ENCODE measurements at regions not wholly inside any gene's neighbourhood (a gene's known extent, or its start where the extent isn't known, plus 50 kb on each side); places are given as distances from the start of the nearest gene placed in this dataset.

- H3K27me3 Mint-ChIP-seq (ENCODE audit: unreplicated experiment), result no peaks in the 10 kb centered on the region
- TF ChIP-seq CTCF (IDR thresholded peaks at IDR 0.05), result no peak
- no peak overlapping the region for H3K27ac Mint-ChIP-seq (ENCODE audit: unreplicated experiment)
- H3K4me3 Mint-ChIP-seq (ENCODE audit: unreplicated experiment), result no peak overlapping the region
- H3K4me1 Mint-ChIP-seq (ENCODE audit: unreplicated experiment), result no peaks in the 10 kb centered on the region
- no peak for DNase-seq (ENCODE audit: extremely low spot score, unreplicated experiment)
- H3K36me3 Mint-ChIP-seq (ENCODE audit: unreplicated experiment), result no peaks in the 10 kb centered on the region
- H3K9me3 Mint-ChIP-seq (ENCODE audit: unreplicated experiment), result peaks cover 34% of the 10 kb centered on the region
Measured at GRCh38 chrX:147679356-147680005, 232.2 kb upstream of the FMR1 start.

- Mint-ChIP-seq H3K27ac (ENCODE audit: unreplicated experiment) (no peak overlapping the region), H3K4me1 (ENCODE audit: unreplicated experiment) (no peaks in the 10 kb centered on the region), H3K4me3 (ENCODE audit: unreplicated experiment) (no peak overlapping the region), H3K27me3 (ENCODE audit: unreplicated experiment) (no peaks in the 10 kb centered on the region), H3K36me3 (ENCODE audit: unreplicated experiment) (no peaks in the 10 kb centered on the region), H3K9me3 (ENCODE audit: unreplicated experiment) (peaks cover 36% of the 10 kb centered on the region)
- no peak for DNase-seq (ENCODE audit: extremely low spot score, unreplicated experiment)
- no peak for TF ChIP-seq CTCF (IDR thresholded peaks at IDR 0.05)
Measured at GRCh38 chrX:147680251-147680650, 231.5 kb upstream of the FMR1 start.

GRCh38 chrX:147693511-147693910 is 218.2 kb upstream of the FMR1 start:
- H3K9me3 Mint-ChIP-seq (ENCODE audit: unreplicated experiment), result peaks cover 49% of the 10 kb centered on the region
- H3K27me3 Mint-ChIP-seq (ENCODE audit: unreplicated experiment), result no peaks in the 10 kb centered on the region
- no peaks in the 10 kb centered on the region for H3K36me3 Mint-ChIP-seq (ENCODE audit: unreplicated experiment)

GRCh38 chrX:147699061-147699460 is 212.7 kb upstream of the FMR1 start:
- Mint-ChIP-seq H3K27me3 (ENCODE audit: unreplicated experiment) (no peaks in the 10 kb centered on the region), H3K4me3 (ENCODE audit: unreplicated experiment) (no peak overlapping the region), H3K9me3 (ENCODE audit: unreplicated experiment) (peaks cover 26% of the 10 kb centered on the region), H3K27ac (ENCODE audit: unreplicated experiment) (no peak overlapping the region), H3K36me3 (ENCODE audit: unreplicated experiment) (no peaks in the 10 kb centered on the region), H3K4me1 (ENCODE audit: unreplicated experiment) (no peaks in the 10 kb centered on the region)
- no peak for TF ChIP-seq CTCF (IDR thresholded peaks at IDR 0.05)
- no peak for DNase-seq (ENCODE audit: extremely low spot score, unreplicated experiment)

More at GRCh38 chrX:147693511-147693910, 218.2 kb upstream of the FMR1 start:
- no peak overlapping the region for H3K27ac Mint-ChIP-seq (ENCODE audit: unreplicated experiment)
- H3K4me1 Mint-ChIP-seq (ENCODE audit: unreplicated experiment), result no peaks in the 10 kb centered on the region
- no peak overlapping the region for H3K4me3 Mint-ChIP-seq (ENCODE audit: unreplicated experiment)
- DNase-seq (ENCODE audit: extremely low spot score, unreplicated experiment), result no peak
- TF ChIP-seq CTCF (IDR thresholded peaks at IDR 0.05), result no peak

GRCh38 chrX:147710301-147710700 is 201.4 kb upstream of the FMR1 start:
- Mint-ChIP-seq H3K27me3 (ENCODE audit: unreplicated experiment) (no peaks in the 10 kb centered on the region), H3K4me3 (ENCODE audit: unreplicated experiment) (no peak overlapping the region), H3K36me3 (ENCODE audit: unreplicated experiment) (no peaks in the 10 kb centered on the region), H3K9me3 (ENCODE audit: unreplicated experiment) (peaks cover 19% of the 10 kb centered on the region), H3K4me1 (ENCODE audit: unreplicated experiment) (no peaks in the 10 kb centered on the region), H3K27ac (ENCODE audit: unreplicated experiment) (no peak overlapping the region)
- no peak for DNase-seq (ENCODE audit: extremely low spot score, unreplicated experiment)
- TF ChIP-seq CTCF (IDR thresholded peaks at IDR 0.05), result no peak

Measured in osteocyte (in vitro differentiated cells).